ENCODE measurements at regions not wholly inside any gene's neighbourhood (a gene's known extent, or its start where the extent isn't known, plus 50 kb on each side); places are given as distances from the start of the nearest gene placed in this dataset.

- TF ChIP-seq POLR2A (IDR thresholded peaks at IDR 0.05; ENCODE audit: low read depth, low read length) = no peak
- no peak for TF ChIP-seq MYC (IDR thresholded peaks at IDR 0.05; ENCODE audit: low read depth, low read length)
- no peak for TF ChIP-seq CTCF (IDR thresholded peaks at IDR 0.05; ENCODE audit: extremely low read depth in 1 of 2, insufficient read depth in 1 of 2, low read depth in 1 of 2, low read length in 2 of 2)
These were observed 411.8 kb upstream of the CDH6 start for GRCh38 chr5:30781643-30782042.

Measured in endothelial cell of umbilical vein (primary cell).